Limb (tissue), 2 donors: ENCODE measurements at regions not wholly inside any gene's neighbourhood (a gene's known extent, or its start where the extent isn't known, plus 50 kb on each side); places are given as distances from the start of the nearest gene placed in this dataset.
"Not testable (repeated sequence)": the region's sequence is repeated elsewhere in the genome, so short reads cannot be mapped to it uniquely, and the experiment has no call there.

Experiments
- DNase-seq, 2 donors: peaks; one replicate each; pipeline ENCODE4 v3.0.0-alpha.2; 2016; ENCODE audit errors: extremely low spot score in 2 of 2

DNA sequence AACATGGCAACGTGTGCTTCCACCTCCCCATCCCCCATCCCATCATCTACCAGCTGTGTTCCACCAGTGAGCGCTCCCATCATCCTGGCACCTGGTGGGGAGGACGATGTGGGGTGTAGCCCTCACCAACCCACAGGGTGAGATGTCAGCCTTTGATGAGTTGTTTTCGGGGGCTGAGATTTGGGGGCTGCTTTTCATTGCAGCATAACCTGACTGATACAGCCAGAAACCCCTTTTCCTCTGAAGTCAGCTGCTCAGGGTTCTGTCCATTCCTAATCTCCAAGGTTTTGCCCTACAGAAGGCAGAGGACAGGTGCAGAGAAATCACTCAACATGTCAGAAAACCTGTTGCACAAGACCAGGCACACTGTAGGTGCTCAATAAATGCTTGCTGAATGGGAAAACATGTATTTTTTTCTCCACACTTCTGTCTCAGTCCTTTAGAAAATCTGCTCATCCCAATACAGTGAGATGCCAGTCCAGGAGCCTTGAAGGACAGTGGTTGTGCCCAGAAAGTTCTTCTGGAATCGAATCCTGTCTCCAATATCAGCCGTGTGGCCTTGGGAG is 239.8 kb downstream of the RBM19 start:
- no peak for DNase-seq

DNA sequence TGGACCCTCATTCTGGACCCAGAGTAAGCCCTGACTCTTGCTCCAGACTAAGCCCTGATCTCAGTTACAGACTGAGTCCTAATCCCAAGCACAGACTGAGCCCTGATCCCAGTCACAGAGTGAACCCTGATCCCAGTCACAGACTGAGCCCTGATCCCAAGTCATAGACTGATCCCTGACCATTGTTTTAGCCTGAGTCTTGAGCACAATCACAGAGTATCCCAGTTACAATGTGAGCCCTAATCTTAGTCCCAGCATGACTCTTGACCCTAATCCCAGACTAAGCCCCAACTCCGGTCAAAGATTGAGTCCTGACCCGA is 240.6 kb downstream of the RBM19 start:
- DNase-seq: no peak

GRCh38 chr12:113724794-113725556 is 241.2 kb downstream of the RBM19 start:
- peak in 1 of 2 donors; percentile 41 for DNase-seq

GRCh38 chr12:113723631-113724030 is 242.5 kb downstream of the RBM19 start:
- no peak for DNase-seq

- no peak for DNase-seq
Measured at GRCh38 chr12:113722747-113723146, 243.4 kb downstream of the RBM19 start.

DNA sequence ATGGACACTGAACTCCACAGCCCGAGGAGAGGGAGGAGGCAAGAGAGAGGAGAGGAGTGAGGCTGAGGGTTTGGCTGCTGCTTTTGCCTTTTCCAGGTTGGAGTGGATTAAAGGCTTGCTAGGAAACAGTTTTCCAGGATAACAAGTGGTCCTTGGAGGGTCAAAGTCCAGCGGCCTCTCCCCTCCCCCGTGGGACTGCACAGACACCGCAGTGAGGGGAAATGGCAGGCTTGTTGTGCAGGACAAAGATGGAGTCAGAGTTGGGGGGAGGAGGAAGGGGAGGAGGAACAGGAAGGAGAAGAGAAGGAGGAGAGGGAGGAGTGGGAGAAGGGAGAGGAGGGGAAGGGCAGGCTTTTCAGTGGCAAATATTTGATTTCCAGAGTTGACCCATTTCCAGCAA is 245.5 kb downstream of the RBM19 start:
- DNase-seq: no peak

DNA sequence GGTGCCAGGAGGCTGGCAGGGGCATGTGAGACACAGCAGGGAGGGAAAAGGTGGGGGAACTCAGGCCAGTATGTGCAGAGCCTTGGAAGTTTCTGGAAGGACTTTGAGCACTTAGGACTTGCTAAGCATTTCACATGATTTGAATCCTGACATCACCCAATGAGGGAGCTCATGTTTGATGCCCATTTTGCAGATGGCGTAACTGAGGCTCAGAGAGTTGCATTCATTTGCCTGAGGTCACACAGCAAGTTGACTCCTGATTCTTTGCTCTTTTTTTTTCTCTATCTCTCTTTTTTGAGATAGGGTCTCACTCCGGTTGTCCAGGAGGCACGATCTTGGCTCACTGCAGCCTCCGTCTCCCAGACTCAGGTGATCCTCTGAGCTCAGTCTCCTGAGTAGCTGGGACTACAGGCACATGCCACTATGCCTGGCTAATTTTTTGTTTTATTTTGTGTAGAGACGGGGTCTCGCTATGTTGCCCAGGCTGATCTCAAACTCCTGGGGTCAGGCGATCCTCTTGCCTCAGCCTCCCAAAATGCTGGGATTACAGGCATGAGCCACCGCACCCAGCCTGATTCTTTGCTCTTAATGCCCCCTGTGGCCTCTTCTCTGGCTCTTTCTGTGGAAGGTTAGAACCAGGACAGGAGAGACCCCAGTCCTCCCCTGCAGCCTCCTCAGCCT is 246.1 kb downstream of the RBM19 start:
- no peak for DNase-seq

DNA sequence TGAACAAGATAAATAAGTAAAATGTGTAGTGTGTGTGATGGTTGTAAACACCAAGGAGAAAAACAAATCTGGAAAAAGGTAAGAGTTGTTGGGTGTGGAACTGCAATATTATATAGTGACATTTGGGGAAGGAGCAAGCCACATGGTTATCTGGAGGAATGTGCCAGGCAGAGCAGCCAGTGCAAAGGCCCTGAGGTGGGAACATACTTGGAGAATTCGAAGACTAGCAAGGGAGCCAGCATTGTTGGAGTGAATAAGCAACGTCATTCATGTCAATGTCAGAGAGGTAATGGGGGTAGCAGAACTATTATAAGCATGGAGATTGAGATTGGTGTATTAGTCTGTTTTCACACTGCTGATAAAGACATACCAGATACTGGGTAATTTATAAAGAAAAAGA is 241.5 kb upstream of the LHX5 start:
- no peak for DNase-seq

- DNase-seq: no peak
Measured at GRCh38 chr12:113712481-113712880, 240.8 kb upstream of the LHX5 start.

DNA sequence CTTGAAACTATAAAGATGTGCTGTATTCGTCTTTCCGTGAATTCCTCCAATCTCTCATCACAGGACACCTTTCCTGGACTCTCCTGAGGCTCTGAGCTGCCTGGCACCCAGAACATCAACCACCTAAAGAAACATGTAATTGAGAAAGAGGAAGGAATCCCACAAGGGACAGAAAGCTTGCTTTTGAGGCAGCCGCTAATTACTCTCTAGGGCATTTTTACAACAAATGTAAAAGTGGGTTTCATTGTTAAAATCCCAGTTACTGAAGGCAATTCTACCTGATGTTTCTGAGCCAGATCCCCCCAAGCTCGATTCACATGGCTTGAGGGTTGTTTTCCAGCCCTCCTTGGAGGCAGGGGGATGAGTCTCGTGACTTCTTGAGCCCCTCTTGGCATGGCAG is 238.5 kb upstream of the LHX5 start:
- no peak for DNase-seq

DNA sequence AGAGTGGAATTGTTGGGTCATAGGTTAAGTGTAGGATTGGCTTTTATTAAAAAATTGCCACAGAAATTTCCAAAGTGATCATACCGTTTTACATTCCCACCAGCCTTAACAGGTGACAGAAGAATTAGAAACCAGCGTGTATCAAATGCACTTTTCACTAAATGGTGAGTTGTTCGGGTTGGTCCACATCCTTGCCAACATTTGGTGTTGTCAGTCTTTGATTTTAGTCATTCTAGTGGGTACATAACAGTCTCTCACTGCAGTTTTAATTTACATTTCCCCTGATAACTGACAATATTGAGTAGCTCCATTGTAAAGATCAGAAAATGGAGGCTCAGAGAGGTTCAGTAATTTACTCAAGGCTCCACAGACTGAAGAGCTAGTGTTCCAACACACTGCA is 237.8 kb upstream of the LHX5 start:
- DNase-seq: no peak

DNA sequence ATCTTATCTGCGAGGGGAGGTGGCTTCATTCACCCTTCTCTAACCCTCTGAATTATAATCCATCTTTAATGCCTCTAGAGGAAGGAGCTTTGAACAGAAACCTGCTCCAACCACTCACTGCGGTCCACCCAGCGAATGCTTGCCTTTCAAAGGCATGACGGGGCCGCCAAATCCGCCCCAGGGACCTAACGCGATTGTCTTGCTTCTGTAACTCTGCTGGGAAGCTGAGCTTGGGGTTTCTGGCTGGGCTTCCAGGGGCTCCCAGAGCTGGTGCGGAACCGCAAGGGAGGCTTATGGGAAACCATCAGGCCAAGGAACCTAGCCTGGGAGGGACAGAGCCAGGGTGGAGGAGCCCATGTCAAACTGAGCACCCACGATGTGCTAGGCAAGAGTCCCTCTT is 231.2 kb upstream of the LHX5 start:
- DNase-seq: no peak

DNA sequence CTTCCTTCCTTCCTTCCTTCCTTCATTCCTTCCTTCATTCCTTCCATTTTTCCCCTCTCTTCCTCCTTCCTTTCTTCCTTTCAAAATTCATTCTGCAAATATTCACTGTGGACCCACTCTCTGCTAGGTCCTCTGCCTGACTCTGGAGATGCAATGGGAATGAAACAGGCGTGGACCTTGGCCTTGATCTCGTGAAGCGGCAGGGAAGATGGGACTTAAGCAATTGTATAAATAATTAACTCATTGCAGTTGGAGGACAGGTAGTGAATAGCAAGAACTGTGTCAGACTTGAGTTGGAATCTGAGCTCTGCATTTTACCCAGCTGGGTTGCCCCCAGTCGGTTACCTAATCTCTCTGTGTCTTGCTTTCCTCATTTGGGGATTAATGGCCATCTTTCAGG is 230.6 kb upstream of the LHX5 start:
- DNase-seq: no peak

- no peak for DNase-seq
Measured at GRCh38 chr12:113700943-113701342, 229.3 kb upstream of the LHX5 start.

DNA sequence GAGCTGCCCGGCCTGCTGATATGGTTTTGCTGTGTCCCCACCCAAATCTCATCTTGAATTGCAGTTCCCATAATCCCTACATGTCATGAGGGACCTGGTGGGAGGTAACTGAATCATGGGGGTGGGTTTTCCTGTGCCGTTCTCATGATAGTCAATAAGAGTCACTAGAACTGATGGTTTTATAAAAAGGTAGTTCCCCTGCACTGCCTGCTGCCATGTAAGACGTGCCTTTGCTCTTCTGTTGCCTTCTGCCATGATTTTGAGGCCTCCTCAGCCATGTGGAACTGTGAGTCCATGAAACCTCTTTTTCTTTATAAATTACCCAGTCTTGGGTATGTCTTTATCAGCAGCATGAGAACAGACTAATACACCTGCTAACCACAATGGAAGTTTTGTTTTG is 228.3 kb upstream of the LHX5 start:
- DNase-seq: not testable (repeated sequence)

DNA sequence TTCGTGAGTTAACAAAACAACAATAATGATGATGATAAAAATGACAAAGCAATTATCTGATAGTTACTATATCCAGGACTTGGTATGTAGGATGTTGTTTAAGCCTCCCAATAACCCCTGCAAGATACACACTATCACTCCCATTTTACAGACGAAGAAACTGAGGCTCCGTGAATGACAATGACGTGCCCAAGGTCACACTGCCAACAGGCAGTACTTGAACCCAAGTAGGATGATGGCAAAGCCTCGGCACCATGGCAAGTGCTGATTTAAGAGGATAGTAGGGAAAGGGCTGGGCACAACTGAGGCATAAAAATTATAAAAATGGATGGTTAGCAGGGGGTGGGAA is 226.8 kb upstream of the LHX5 start:
- no peak for DNase-seq

- DNase-seq: no peak
Measured at GRCh38 chr12:113697651-113698509, 226.2 kb upstream of the LHX5 start.

DNA sequence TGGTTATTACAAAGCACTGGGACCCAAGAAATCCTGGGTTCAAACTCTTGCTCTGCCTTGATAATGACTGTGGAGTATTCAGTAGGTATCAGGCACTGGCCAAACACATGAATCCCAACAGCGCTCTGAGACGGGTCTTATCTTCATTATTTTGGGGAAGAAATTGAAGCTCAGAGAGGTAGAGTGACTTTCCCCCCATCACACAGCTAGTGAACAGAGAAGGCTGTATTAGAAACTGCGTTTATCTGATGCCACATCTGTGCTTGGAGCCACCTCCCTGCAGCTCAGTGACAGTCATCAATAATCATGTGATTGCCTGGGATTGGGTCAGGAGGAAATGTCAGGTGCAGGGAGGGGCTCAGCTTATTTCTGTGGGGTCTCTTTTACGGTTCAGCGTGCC is 225.4 kb upstream of the LHX5 start:
- DNase-seq: no peak

GRCh38 chr12:113693693-113694092 is 222.0 kb upstream of the LHX5 start:
- no peak for DNase-seq

DNA sequence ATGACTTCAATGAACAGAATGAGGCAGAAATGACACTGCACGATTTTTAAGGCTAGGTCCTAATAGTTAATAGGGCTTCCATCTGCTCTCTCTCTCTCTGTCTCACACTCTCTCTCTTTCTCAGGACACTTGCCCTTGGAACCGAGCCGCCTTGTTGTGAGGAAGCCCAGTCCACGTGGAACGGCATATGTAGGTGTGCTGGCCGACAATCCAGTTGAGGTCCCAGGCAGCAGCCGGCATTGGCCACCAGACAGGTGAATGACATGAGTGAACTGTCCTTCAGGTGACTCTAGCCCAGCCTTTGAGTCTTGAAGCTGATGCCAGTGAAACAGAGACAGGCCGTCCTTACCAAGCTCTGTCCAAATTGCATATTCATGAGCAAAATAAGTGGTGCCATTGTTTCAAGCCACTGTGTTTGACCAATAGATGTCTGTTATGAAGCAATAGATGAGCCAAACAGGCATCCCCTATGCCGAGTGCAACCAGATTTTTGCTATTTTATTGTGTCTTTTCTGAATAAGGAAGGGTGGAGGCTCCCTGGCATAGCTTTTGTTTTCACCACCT is 217.5 kb upstream of the LHX5 start:
- no peak for DNase-seq

DNA sequence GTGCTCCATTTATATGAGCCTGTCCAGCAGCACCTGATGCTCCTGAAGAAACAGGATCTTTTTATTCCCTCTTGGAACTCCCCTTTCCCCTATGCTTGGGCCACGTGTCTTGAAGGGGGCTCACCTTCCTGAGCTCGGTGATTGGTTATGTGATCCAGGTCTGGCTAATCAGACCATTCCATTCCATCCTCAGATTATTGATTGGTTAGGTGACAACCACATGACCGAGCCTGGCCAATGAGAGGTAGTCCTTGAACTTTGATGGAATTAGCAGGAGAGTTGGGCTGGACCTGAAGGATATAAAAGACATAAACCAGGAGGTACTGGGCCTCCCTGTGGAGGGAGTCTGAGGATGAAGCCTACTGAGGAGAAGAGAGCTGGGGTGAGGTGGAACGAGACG is 216.6 kb upstream of the LHX5 start:
- DNase-seq: no peak
